Loucy (cell line): ENCODE measurements at regions not wholly inside any gene's neighbourhood (a gene's known extent, or its start where the extent isn't known, plus 50 kb on each side); places are given as distances from the start of the nearest gene placed in this dataset.

Source experiments
- H2AFZ ChIP-seq: fragments of 200-600 bp; sonication (generic); 2 replicates; pipeline ENCODE4 v1.6.0; 2016; ENCODE audit warnings: antibody characterized with exemption, mild to moderate bottlenecking, low read length, moderate library complexity
- H3F3A ChIP-seq: fragments of 200-600 bp; 2 replicates; pipeline ENCODE4 v1.6.0; 2016; ENCODE audit warnings: antibody characterized with exemption, low read depth, mild to moderate bottlenecking
- H3K27me3 ChIP-seq: fragments of 200-600 bp; sonication (generic); 2 replicates; pipeline ENCODE4 v1.6.1; 2014; ENCODE audit warnings: low read length, mild to moderate bottlenecking; ENCODE audit not compliant: insufficient read depth, poor library complexity, severe bottlenecking
- H3K36me3 ChIP-seq: fragments of 200-600 bp; sonication (generic); 2 replicates; pipeline ENCODE4 v1.6.1; 2016; ENCODE audit warnings: low read length; ENCODE audit not compliant: insufficient read depth
- H3K4me1 ChIP-seq: fragments of 200-600 bp; sonication (generic); 2 replicates; pipeline ENCODE4 v1.5.1; 2014; ENCODE audit warnings: low read length, mild to moderate bottlenecking; ENCODE audit not compliant: insufficient read depth, poor library complexity, severe bottlenecking
- H3K4me2 ChIP-seq: fragments of 200-600 bp; sonication (generic); 2 replicates; pipeline ENCODE4 v1.6.0; 2014; ENCODE audit warnings: antibody characterized with exemption, low read length, low read depth, mild to moderate bottlenecking; ENCODE audit not compliant: poor library complexity, severe bottlenecking
- H3K4me3 ChIP-seq: fragments of 200-600 bp; sonication (generic); 2 replicates; pipeline ENCODE4 v1.5.1; 2014; ENCODE audit warnings: low read length, mild to moderate bottlenecking, mixed read lengths; ENCODE audit not compliant: poor library complexity, severe bottlenecking
- H3K79me2 ChIP-seq: fragments of 200-600 bp; sonication (generic); 2 replicates; pipeline ENCODE4 v1.6.1; 2014; ENCODE audit warnings: low read length; ENCODE audit not compliant: insufficient read depth
- H3K9ac ChIP-seq: fragments of 200-600 bp; sonication (generic); 2 replicates; pipeline ENCODE4 v1.6.0; 2014; ENCODE audit warnings: mild to moderate bottlenecking, low read depth, low read length, moderate library complexity; ENCODE audit not compliant: poor library complexity, severe bottlenecking
- H3K9me2 ChIP-seq: fragments of 200-600 bp; sonication (generic); replicated peaks from 2 replicates; pipeline ENCODE4 v1.6.1; 2016; ENCODE audit warnings: low read depth, low read length, mixed read lengths
- H3K9me3 ChIP-seq: fragments of 200-600 bp; sonication (generic); 2 replicates; pipeline ENCODE4 v1.6.1; 2014; ENCODE audit warnings: mild to moderate bottlenecking, antibody characterized with exemption, low read length, low read depth; ENCODE audit not compliant: insufficient read depth
- H4K20me1 ChIP-seq: fragments of 200-600 bp; sonication (generic); 2 replicates; pipeline ENCODE4 v1.6.0; 2014; ENCODE audit warnings: antibody characterized with exemption, low read length, mild to moderate bottlenecking; ENCODE audit not compliant: insufficient read depth, poor library complexity, severe bottlenecking
- CTCF ChIP-seq: fragments of 200-600 bp; sonication (generic); conservative IDR thresholded peaks from 2 replicates; pipeline ENCODE4 v1.5.1; 2014; ENCODE audit warnings: mild to moderate bottlenecking, antibody characterized with exemption, low read length
- EZH2phosphoT487 ChIP-seq: fragments of 200-600 bp; IDR thresholded peaks from 2 replicates; pipeline ENCODE4 v1.6.1; 2018; ENCODE audit warnings: antibody characterized with exemption, mild to moderate bottlenecking, moderate library complexity, borderline replicate concordance

- Histone ChIP-seq H3K4me3 (no peak overlapping the region), H3K4me1 (no peaks in the 10 kb centered on the region), H4K20me1 (no peaks in the 10 kb centered on the region), H3F3A (no peaks in the 10 kb centered on the region), H3K9me2 (no peaks in the 10 kb centered on the region), H3K36me3 (no peaks in the 10 kb centered on the region), H3K9me3 (no peaks in the 10 kb centered on the region; the same call in 1 of the 2 replicates), H3K27me3 (no peaks in the 10 kb centered on the region), H3K4me2 (no peak overlapping the region), H3K9ac (no peak overlapping the region), H2AFZ (no peak overlapping the region), H3K79me2 (no peaks in the 10 kb centered on the region)
- TF ChIP-seq EZH2phosphoT487 (no peak), CTCF (no peak)
These were observed 569.8 kb upstream of the IL12A start for GRCh38 chr3:159418571-159419526.

GRCh38 chr3:159429702-159430101, 558.9 kb upstream of the IL12A start:
- H3K36me3 ChIP-seq, result no peaks in the 10 kb centered on the region
- TF ChIP-seq CTCF, result no peak
- TF ChIP-seq EZH2phosphoT487, result no peak
- no peak overlapping the region for H2AFZ ChIP-seq
- H3K9me2 ChIP-seq, result no peaks in the 10 kb centered on the region
- no peak overlapping the region for H3K4me3 ChIP-seq
- no peaks in the 10 kb centered on the region for H3K4me1 ChIP-seq
- H3K4me2 ChIP-seq, result no peak overlapping the region
- H3F3A ChIP-seq, result no peaks in the 10 kb centered on the region
- no peaks in the 10 kb centered on the region for H3K79me2 ChIP-seq
- no peak overlapping the region for H3K9ac ChIP-seq
- no peaks in the 10 kb centered on the region for H3K9me3 ChIP-seq
- H4K20me1 ChIP-seq, result no peaks in the 10 kb centered on the region
- no peaks in the 10 kb centered on the region for H3K27me3 ChIP-seq

GRCh38 chr3:159432682-159433340, 555.8 kb upstream of the IL12A start:
- no peak overlapping the region for H3K4me3 ChIP-seq
- TF ChIP-seq CTCF (no peak), EZH2phosphoT487 (no peak)
- H3F3A ChIP-seq, result no peaks in the 10 kb centered on the region
- no peaks in the 10 kb centered on the region for H4K20me1 ChIP-seq
- no peaks in the 10 kb centered on the region for H3K4me1 ChIP-seq
- H3K4me2 ChIP-seq, result no peak overlapping the region
- no peaks in the 10 kb centered on the region for H3K9me3 ChIP-seq
- no peak overlapping the region for H3K9ac ChIP-seq
- no peaks in the 10 kb centered on the region for H3K9me2 ChIP-seq
- H2AFZ ChIP-seq, result no peak overlapping the region
- no peaks in the 10 kb centered on the region for H3K79me2 ChIP-seq
- no peaks in the 10 kb centered on the region for H3K36me3 ChIP-seq
- H3K27me3 ChIP-seq, result no peaks in the 10 kb centered on the region
